HG02852 (cell line): ENCODE measurements at regions not wholly inside any gene's neighbourhood (a gene's known extent, or its start where the extent isn't known, plus 50 kb on each side); places are given as distances from the start of the nearest gene placed in this dataset.
"Not testable (repeated sequence)": the region's sequence is repeated elsewhere in the genome, so short reads cannot be mapped to it uniquely, and the experiment has no call there.

Experiments used
- ATAC-seq: cut with Tn5 transposase; IDR thresholded peaks from one replicate; pipeline ENCODE4 v1.9.1; 2021; ENCODE audit warnings: mild to moderate bottlenecking, moderate library complexity; ENCODE audit not compliant: unreplicated experiment

DNA sequence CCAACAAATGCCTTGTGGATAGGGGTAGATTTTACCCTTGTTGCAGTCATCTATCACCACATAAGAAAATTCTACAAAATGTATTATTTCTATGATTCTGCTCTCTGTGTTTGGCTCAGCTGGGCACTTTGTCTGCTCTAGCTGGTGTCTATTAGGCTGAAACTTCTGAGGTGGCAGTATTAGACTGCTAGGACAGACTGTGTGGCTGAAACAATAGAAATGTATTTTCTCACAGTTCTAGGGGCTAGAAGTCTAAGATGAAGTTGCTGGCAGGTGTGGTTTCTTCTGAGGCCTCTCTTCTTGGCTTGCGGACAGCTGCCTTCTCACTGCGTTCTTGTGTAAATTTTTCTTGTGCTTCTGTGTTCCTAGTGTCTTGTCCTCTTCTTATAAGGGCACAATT is 1139.6 kb upstream of the LRRTM3 start:
- ATAC-seq: no peak

DNA sequence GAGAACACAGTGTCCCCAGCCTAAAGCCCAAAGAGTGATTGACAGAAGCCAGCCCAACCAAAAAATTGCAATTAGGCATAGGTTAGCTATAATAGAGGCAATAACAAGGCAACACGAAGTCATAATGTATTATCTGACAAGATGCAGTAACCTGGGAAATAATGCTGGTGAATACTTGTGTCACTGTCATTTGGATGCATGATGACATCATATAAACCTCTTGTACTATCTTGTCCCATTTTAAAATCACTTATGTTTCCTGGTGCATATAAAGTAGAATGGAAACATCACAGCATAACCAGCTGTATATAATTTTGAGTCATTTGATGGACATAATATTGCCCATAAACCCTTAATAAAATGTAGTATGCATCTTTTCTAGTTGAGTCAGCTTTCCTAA is 1138.3 kb upstream of the LRRTM3 start:
- no peak for ATAC-seq

DNA sequence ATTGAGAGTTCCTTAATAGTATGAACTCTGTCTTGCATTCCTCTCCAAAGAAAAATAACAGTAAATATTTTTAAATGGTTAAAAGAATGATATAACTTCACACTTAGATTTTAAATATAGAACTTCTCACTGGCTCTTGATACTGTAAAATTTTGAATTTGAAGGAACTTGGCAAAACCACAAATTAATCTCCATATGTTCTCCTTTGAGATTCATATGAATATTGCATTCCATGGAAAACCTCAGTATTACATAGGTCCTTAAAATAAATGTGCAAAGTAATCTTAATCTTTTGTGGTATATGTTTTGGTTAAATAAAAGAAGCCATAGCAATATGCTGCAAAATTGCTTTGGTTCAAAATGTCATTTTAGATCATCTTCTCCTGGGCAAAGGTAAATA is 1137.6 kb upstream of the LRRTM3 start:
- ATAC-seq: no peak

DNA sequence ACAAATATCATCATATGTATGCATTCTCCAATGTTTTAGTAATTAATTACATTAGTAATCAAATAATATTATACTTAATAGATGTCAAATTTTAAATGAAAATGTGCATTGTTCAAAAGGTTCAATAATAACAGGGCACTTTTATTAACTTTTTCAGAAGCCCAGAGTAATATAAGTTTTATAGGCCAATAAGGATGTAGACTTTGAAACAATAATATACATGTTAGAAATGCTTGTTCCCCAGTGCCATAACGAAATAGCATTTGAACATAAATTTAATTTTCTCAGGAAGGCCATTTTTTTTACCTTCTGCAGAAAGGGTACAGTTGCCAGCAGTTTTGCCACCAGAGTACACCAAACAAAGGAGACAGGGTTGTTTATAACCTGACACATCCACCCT is 1133.9 kb upstream of the LRRTM3 start:
- no peak for ATAC-seq

DNA sequence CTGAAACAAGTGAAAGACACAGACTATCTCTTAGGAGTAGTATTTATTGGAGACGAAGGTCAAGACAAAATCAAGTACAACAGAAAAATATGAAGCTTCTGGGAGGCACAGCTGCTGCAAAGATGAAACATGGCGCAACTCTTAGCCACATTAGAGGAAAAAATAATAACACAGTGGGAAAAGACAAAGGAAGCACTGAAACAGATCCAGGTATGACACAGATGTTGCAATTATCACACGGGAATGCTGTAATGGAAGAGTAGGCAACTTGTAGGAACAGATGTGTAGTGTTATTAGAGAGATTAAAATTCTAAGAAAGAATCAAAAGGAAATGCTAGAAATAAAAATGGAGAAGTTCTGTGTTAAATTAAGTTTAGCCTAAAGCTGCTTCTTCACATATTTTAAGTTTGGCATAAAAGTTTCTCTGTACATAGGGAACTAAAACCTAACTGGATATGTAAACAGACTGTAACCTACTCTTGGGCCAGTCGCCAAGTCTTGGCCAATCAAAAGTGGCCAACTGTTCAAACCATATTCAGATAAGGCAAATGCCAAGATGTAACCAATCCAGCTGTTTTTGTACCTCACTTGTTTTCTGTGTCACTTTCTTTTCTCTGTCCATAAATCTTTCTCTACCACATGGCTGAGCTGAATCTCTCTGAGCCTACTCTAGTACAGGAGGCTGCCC is 1132.0 kb upstream of the LRRTM3 start:
- no peak for ATAC-seq

DNA sequence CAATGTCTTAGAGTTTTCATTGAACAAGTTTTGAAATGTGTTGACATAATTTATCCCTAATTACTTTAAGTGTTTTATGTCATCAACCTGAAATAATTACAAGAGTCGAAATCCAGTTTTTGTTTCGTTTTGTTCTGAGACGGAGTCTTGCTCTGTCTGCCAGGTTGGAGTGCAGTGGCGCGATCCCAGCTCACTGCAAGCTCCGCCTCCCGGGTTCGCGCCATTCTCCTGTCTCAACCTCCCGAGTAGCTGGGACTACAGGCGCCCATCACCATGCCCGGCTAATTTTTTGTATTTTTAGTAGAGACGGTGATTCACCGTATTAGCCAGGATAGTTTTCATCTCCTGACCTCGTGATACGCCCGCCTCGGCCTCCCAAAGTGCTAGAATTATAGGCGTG is 1131.0 kb upstream of the LRRTM3 start:
- ATAC-seq: not testable (repeated sequence)

DNA sequence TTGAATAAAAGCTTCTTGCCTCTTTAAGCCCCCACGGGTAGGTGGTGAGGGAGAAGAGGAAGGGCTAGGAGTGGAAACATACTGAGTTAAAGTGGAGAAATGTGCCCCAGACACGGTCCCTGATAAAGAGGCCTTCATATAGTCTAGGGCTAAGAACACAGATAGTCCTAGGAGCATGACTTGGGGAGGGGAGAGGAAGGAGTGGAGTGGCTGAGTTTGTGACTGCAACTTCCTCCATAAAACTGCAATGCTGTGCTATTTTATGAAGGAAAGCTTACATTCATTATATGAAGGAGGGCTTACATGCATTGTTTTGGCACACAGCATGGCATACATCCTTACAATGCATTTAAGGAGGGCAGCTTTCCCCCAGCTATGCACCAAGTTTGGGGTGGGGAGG is 1129.4 kb upstream of the LRRTM3 start:
- no peak for ATAC-seq

DNA sequence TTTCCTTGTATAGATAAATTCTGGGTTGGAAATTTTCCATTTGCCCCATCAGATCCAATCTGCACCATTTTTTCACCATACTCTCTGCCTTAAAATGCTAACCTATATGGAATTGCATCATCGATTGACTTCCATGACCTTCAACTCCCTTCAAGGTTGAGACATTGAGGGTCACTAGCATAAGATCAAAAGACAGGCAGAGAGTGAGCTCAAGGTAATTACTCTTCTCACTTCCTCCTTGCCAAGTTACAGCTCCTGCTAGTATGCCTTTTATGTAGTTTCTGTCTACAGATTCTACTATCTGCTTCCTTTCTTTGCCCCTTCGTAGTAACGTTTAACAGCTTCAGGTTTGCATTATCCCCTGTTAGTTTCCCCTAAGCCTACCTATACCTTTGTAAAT is 1127.7 kb upstream of the LRRTM3 start:
- peak; percentile 49 for ATAC-seq

DNA sequence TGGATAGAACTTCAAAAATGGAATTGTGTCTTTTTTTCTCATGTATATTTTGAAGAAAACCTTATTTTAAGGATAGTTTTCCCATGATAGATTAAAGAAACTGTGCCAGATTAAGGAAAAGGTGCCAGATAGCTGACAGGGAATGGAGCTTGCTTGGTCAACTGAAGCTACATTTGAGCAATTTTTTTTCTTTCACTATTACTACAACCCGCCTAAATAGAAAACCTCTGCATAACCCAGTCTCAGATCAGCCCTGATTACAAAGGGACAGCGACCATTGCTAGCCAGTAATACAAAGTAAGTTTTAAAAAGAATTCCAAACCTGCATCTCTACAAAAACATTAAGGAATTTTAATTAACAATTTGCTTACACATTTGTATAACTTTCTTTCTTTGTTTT is 1123.4 kb upstream of the LRRTM3 start:
- ATAC-seq: no peak

DNA sequence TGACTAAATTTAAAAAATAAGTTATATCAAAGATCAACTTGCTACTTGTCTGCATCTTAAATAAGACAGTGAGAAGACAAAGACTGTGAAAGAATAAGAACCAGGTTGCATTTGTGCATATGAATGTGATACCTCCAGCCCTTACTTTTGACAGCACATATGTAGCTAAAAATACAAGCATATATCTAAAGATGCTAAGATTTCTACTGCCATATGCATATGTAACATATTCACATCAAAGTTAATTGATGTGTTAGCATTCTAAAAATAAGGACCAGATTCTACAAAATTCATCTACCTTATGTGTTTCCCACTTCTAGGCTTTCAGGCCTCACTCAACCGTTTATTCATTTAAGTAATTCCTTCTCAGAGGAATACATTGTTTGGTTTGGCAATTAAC is 1120.3 kb upstream of the LRRTM3 start:
- no peak for ATAC-seq

DNA sequence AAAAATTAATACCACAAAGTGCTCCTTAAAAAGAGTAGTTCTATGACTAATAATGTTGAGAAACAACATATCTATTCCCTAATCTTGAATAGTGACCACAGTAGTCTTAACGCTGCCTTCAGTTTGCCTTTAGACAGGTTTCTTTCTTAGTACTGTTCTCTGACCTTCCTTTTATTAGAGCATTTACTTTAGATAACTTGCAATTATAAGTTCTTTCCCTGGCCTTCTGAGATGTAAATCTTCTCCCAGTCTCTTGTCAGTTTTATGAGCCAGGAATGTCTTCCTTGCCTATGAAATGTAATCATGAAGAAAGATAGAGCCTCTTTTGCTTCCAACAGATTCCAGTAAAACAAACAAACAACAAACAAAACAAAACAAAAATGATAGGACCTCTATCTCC is 1119.8 kb upstream of the LRRTM3 start:
- ATAC-seq: no peak

DNA sequence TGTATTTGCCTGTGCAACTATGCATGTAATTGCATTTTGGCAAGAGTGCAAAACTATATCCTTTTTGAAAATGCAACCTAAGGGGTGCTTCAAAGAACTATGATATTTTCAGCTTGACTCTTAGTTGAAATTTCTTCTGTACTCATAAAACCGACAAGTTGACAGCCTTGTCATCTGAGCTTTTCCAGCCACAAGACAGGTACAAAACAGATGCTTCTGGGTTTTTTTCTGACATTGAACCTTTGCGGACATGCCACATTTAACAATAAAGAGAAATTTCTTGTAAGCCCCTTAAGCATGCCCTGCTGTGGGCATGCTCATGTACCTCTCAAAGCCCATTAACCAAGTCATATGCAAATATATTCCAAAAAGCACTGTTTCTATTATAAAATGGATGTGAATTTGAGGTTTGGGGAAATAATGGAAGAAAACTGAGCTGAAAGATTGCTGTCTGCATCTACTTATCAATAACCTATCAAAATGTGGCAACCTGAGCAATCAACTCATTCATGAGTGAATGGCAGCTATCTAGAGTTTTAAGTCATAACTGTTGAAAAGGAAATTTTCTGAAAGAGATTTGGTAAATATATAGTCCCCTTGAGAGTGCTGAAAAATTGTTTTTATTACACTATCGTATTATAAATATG is 1117.0 kb upstream of the LRRTM3 start:
- no peak for ATAC-seq

DNA sequence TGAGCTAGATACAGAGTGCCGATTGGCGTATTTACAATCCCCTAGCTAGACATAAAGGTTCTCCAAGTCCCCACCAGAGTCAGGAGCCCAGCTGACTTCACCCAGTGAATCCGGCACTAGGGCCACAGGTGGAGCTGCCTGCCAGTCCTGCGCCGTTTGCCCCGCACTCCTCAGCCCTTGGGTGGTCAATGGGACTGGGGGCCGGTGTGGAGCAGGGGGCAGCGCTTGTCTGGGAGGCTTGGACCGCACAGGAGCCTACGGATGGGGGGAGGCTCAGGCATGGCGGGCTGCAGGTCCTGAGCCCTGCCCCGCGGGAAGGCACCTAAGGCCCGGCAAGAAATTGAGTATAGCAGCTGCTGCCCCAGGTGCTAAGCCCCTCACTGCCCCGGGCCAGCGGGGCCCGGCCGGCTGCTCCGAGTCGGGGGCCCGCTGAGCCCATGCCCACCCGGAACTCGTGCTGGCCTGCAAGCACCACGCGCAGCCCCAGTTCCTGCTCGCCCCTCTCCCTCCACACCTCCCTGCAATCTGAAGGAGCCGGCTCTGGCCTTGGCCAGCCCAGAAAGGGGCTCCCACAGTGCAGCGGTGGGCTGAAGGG is 1113.8 kb upstream of the LRRTM3 start:
- ATAC-seq: no peak

DNA sequence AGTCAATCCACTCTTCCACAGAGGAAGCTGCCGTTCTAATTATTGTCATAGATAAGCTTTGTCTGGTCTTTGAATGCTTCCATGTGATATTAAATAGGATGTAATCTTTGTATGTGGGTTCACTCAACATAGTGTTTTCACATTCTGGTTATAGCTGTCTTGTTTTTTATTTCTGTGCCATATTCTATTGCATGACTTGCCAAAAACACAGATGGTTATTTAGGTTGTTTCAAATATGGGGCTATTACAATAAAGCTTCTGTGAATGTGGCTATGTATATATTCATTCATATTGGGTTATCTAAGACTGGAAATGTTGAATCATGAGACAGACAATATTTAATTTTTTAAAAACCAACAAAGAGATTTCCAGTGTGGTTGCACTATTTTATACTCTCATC is 1109.3 kb upstream of the LRRTM3 start:
- no peak for ATAC-seq

DNA sequence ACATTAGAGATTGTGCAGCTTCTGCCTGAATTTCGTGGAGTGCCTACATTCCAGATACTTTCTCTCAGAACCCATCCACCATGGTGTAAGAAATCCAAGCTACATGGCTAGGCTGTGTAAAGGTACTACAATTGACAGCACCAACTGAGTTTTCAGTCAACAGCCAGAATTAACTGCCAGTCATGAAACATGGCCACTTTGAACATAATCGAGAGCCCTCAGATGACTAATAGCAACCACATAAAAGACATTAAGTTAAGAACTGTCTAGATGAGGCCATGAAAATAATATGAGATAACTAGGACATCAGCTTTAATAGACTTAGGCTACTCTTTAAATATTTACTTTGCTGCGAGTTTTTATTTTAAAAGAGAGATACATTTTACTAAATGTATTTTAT is 1106.8 kb upstream of the LRRTM3 start:
- ATAC-seq: no peak

DNA sequence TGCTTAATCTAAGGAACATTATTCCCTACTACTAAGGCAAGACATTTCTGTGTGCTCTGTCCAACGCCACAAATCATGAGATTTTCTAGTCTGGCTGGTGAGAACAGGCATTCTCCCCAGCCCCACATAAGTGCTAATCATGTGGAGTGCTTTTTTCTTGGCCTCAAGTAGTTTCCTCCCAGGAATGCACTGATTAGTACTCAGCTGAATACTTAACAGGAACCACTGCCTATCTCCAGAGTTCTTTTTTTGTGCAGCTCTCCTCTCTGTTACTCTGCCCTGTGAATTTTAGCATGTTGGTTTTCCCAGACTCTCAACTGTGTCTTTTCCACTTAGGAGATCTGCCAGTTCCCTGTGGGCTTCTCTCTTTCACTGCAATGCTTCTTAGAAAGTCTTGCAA is 1098.5 kb upstream of the LRRTM3 start:
- no peak for ATAC-seq

DNA sequence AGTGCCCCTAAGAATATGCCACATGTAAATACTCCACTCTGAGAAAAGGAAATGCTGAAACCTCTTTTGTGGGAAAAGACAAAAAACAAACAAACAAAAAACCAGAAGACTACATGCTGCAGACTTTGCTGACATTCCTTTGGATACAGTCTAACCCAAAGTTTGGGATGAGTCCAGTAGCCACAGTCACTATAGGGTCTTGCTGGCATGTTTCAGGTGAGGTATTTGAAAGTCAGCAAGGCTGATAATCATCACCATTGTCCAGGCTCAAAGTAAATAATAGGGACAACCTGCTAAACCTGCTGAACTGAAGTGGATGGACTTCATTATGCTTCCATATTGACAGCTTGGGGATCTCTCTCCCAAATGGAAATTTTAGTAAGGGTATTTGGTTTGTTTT is 1087.0 kb upstream of the LRRTM3 start:
- no peak for ATAC-seq

DNA sequence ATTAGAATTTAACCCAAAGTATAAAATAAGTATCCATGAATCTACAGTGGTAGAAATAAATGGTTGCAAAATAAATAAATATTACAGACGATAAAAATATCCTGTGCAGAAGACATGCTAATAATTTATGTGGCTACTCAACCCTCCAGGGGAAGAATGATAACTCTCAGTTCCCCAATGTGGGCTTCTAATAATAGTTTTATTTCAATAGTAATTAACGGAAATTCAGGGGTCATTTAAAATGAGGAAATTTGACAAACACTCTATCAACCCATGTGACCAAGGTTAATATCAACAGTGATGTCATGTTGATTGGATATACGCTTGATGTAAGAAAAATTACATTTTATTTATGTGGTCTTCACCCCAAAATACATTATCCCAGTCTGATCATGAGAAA is 1082.6 kb upstream of the LRRTM3 start:
- ATAC-seq: no peak

DNA sequence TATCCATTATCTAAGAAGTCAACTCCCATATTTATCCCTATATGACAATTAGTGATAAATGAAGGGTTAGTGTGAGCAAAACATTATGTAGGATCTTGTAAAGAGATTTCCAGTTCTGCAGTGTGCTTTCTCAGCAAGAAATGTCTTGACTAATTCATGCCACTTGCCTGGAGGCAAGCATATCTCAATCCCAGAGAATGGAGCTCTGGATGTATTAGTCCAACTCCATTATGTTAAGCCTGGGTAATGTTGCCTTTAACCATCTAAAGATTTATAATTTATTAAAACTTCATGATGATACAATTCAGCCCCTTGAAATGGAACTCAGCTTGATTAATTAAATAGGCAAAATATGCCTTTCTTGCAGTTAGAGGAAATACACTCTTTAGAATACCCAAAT is 1079.9 kb upstream of the LRRTM3 start:
- no peak for ATAC-seq

DNA sequence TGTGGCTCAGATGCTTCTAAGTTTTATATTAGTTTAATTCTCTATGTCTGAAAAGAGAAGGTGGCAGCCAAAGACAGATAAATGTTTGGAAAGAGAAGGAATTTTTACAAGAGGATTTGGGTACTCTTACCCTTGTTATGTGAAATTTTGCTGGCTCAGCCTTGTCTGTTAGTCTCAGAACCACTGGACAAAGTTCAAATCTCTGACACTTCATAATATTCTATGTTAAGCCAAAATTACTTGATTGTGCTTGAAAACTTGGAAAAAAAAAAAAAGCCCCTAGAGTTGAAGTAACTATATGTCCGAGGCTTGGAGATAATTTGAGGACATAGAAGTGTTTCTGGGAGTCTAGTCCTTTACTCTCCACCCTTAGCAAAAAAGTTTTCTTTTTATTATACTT is 1079.3 kb upstream of the LRRTM3 start:
- no peak for ATAC-seq

DNA sequence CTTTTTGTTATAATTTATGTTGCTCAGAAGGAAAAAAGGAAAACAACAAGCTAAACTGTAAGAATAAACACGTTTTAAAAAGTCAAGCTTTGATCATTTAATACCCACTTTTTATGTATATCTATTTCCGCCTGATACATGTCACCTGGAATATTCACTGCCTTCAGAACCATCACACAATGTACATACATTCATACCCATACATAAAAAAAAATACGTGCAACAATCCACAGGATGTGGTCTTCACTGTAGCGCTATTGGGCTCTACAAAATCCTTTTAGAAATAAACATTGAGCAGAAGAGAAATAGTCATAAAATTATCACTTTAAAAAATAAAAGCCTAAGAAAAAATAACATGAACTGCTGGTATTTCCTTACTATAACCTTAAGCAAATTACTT is 1078.9 kb upstream of the LRRTM3 start:
- ATAC-seq: no peak

DNA sequence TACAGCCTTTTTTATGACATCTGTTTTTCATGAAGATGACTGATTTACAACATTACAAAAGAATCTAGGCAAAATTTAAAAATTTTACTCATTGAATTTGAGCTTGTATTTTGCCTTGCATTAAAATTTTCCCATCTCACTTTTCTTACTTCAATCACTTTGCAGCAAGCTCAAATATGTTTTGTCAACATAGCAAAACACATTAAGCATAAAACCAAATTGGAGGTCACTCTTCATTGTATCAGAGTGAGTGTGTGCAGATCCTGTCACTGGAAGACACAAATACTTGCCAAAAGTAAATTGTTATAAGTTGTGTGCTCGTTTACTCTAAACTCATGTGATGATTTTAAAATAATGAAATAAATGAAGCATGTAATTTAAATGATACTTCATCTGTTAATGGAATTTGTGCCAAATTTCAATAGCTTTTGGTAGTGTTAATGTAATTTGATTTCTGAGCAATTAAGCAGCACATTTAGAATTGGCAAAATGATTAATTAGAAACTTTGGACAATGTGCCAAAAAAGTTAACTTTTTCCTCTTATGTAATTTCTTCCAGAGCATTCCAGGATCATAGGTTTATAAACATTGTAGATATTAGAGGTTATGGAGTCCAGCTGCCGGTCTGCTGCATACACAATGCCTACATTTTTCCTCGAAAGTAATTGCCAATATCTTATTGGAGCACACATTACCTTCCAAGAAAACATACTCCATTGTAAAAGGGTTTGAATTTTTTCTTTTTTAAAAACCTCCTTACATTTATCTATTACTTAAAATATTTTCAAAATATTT is 1078.2 kb upstream of the LRRTM3 start:
- no peak for ATAC-seq
